ENCODE measurements at regions not wholly inside any gene's neighbourhood (a gene's known extent, or its start where the extent isn't known, plus 50 kb on each side); places are given as distances from the start of the nearest gene placed in this dataset.

GRCh38 chr20:29419378-29419777 is 1838.1 kb upstream of the DEFB115 start:
- TF ChIP-seq, protein P1, sequence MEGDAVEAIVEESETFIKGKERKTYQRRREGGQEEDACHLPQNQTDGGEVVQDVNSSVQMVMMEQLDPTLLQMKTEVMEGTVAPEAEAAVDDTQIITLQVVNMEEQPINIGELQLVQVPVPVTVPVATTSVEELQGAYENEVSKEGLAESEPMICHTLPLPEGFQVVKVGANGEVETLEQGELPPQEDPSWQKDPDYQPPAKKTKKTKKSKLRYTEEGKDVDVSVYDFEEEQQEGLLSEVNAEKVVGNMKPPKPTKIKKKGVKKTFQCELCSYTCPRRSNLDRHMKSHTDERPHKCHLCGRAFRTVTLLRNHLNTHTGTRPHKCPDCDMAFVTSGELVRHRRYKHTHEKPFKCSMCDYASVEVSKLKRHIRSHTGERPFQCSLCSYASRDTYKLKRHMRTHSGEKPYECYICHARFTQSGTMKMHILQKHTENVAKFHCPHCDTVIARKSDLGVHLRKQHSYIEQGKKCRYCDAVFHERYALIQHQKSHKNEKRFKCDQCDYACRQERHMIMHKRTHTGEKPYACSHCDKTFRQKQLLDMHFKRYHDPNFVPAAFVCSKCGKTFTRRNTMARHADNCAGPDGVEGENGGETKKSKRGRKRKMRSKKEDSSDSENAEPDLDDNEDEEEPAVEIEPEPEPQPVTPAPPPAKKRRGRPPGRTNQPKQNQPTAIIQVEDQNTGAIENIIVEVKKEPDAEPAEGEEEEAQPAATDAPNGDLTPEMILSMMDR (IDR thresholded peaks at IDR 0.05; ENCODE audit: low read length), result no peak
- no peak for TF ChIP-seq EZH2 (optimal IDR thresholded peaks at IDR 0.05; ENCODE audit: low read depth, low read length)
